GM06990 (cell line): ENCODE measurements at regions not wholly inside any gene's neighbourhood (a gene's known extent, or its start where the extent isn't known, plus 50 kb on each side); places are given as distances from the start of the nearest gene placed in this dataset.

ENCODE experiments used
- DNase-seq: peaks from one replicate; pipeline ENCODE4 v3.0.0-alpha.2; 2011; ENCODE audit not compliant: insufficient read length; ENCODE audit errors: extremely low read depth
- H3K27me3 ChIP-seq: replicated peaks from 2 replicates; pipeline ENCODE4 v1.6.0; 2011; ENCODE audit warnings: low read length; ENCODE audit not compliant: control insufficient read depth, insufficient read depth
- H3K36me3 ChIP-seq: 2 replicates; pipeline ENCODE4 v1.5.1; 2011; ENCODE audit warnings: low read length; ENCODE audit not compliant: control insufficient read depth, insufficient read depth
- H3K4me3 ChIP-seq: replicated peaks from 2 replicates; pipeline ENCODE4 v1.5.1; 2011; ENCODE audit warnings: low read depth, mild to moderate bottlenecking, control low read depth, low read length
- CTCF ChIP-seq: IDR thresholded peaks from 2 replicates; pipeline ENCODE4 v1.5.1; 2011; ENCODE audit warnings: low read length, control low read depth, mild to moderate bottlenecking, inconsistent platforms; ENCODE audit not compliant: insufficient read depth, poor library complexity, severe bottlenecking

GRCh38 chr12:19741132-19741489, 301.8 kb downstream of the AEBP2 start:
- H3K36me3 ChIP-seq: no peaks in the 10 kb centered on the region
- no peak for TF ChIP-seq CTCF
- no peak for DNase-seq
- no peak overlapping the region for H3K4me3 ChIP-seq
- no peaks in the 10 kb centered on the region for H3K27me3 ChIP-seq

- no peak for TF ChIP-seq CTCF
- H3K4me3 ChIP-seq: no peak overlapping the region
- no peaks in the 10 kb centered on the region for H3K36me3 ChIP-seq
- no peaks in the 10 kb centered on the region for H3K27me3 ChIP-seq
- no peak for DNase-seq
Measured at GRCh38 chr12:19744705-19745218, 305.5 kb downstream of the AEBP2 start.

- DNase-seq: no peak
- Histone ChIP-seq H3K4me3 (no peak overlapping the region), H3K27me3 (no peaks in the 10 kb centered on the region), H3K36me3 (no peaks in the 10 kb centered on the region)
- no peak for TF ChIP-seq CTCF
Measured at GRCh38 chr12:19746471-19746870, 307.2 kb downstream of the AEBP2 start.

- Histone ChIP-seq H3K27me3 (no peaks in the 10 kb centered on the region), H3K36me3 (no peaks in the 10 kb centered on the region), H3K4me3 (no peak overlapping the region)
- no peak for DNase-seq
- no peak for TF ChIP-seq CTCF
Measured at GRCh38 chr12:19749906-19750574, 310.7 kb downstream of the AEBP2 start.

GRCh38 chr12:19751078-19751477, 311.8 kb downstream of the AEBP2 start:
- H3K27me3 ChIP-seq: no peaks in the 10 kb centered on the region
- TF ChIP-seq CTCF: no peak
- H3K36me3 ChIP-seq: no peaks in the 10 kb centered on the region
- H3K4me3 ChIP-seq: no peak overlapping the region
- DNase-seq: no peak

GRCh38 chr12:19752712-19753111, 313.4 kb downstream of the AEBP2 start:
- Histone ChIP-seq H3K36me3 (no peaks in the 10 kb centered on the region), H3K4me3 (no peak overlapping the region), H3K27me3 (no peaks in the 10 kb centered on the region)
- DNase-seq: no peak
- TF ChIP-seq CTCF: no peak
